ENCODE measurements at regions not wholly inside any gene's neighbourhood (a gene's known extent, or its start where the extent isn't known, plus 50 kb on each side); places are given as distances from the start of the nearest gene placed in this dataset.

DNA sequence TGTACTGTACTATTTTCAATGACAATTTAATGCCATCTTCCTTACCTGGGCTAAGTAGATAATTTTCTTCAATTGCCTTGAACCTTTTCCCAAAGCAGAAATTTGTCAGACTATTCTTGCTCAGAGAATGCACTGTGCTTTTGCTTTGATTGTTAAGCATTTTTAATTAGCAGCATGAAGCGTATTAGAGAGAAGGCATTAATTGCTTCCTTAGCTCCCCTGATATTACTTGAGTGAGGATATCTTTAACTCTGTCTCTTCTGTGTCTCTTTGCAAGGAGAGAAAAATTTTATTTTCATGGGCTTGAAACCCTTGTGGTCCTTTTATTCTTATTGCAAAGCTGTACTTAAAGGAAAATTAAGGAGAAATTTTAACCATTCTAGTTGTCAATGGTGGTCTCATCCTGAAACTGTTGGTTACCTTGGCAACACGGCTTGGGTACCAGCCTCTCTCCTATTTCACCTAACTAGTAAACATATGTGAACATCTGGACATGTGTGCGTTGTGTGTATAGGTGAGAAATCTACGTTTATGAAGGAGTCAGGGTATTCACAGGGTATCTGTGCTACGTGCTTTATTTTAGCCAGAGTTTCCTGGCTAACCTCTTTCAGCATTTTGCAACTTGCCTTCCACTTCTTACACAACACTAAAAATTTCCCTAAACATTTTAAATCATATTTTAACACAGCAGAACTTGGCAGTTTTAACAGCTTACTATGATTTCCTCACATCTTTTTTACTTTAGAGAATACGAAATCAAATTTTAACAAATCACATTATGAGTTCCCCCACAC lies 225.5 kb downstream of the KLF5 start:
- peaks cover 27% of the 10 kb centered on the region for H3K4me1 Mint-ChIP-seq (ENCODE audit: low read depth, unreplicated experiment)
- POLR2A ChIA-PET, result no interaction called here

DNA sequence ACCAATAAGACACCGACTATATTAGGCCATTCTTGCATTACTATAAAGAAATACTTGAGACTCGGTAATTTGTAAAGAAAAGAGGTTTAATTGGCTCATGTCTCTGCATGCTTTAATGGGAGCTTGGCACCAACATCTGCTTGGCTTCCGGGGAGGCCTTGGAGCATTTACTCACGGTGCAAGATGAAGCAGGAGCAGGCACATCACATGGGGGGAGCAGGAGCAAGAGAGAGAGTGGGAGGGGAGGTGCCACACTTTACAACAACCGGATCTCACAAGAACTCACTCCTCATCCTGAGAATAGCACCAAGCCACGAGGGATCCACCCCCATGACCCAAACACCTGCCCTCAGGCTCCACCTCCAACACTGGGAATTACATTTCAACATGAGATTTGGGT lies 224.8 kb downstream of the KLF5 start:
- POLR2A ChIA-PET, result no interaction called here
- intact Hi-C loops (cut with micrococcal nuclease; ENCODE audit: unreplicated experiment), result no loop called here
- no peak overlapping the region for H3K4me3 ChIP-seq (ENCODE audit: low read depth, low read length)
- peaks cover 21% of the 10 kb centered on the region for H3K4me1 ChIP-seq
- H3K9me3 Mint-ChIP-seq (ENCODE audit: unreplicated experiment), result peaks cover 10% of the 10 kb centered on the region
- H3K9me3 ChIP-seq, result no peaks in the 10 kb centered on the region
- TF ChIP-seq, protein P1, sequence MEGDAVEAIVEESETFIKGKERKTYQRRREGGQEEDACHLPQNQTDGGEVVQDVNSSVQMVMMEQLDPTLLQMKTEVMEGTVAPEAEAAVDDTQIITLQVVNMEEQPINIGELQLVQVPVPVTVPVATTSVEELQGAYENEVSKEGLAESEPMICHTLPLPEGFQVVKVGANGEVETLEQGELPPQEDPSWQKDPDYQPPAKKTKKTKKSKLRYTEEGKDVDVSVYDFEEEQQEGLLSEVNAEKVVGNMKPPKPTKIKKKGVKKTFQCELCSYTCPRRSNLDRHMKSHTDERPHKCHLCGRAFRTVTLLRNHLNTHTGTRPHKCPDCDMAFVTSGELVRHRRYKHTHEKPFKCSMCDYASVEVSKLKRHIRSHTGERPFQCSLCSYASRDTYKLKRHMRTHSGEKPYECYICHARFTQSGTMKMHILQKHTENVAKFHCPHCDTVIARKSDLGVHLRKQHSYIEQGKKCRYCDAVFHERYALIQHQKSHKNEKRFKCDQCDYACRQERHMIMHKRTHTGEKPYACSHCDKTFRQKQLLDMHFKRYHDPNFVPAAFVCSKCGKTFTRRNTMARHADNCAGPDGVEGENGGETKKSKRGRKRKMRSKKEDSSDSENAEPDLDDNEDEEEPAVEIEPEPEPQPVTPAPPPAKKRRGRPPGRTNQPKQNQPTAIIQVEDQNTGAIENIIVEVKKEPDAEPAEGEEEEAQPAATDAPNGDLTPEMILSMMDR (IDR thresholded peaks at IDR 0.05; ENCODE audit: insufficient read depth in 1 of 2, low read depth in 1 of 2, low read length in 1 of 2, severe bottlenecking in 1 of 2, unreplicated experiment in 1 of 2), result no peak
- H3K4me1 Mint-ChIP-seq (ENCODE audit: low read depth, unreplicated experiment), result peaks cover 23% of the 10 kb centered on the region
- H3K36me3 ChIP-seq (ENCODE audit: control insufficient read depth, insufficient read depth, low read length), result no peaks in the 10 kb centered on the region
- DNase-seq, result no peak
- no peak overlapping the region for H3K27ac Mint-ChIP-seq (ENCODE audit: unreplicated experiment)
- no peak overlapping the region for H3K4me3 Mint-ChIP-seq (ENCODE audit: unreplicated experiment)
- CTCF ChIA-PET, result no interaction called here
- H3K27me3 ChIP-seq (replicated peaks; ENCODE audit: control insufficient read depth, insufficient read depth, low read length), result no peaks in the 10 kb centered on the region
- no peaks in the 10 kb centered on the region for H3K27me3 Mint-ChIP-seq (ENCODE audit: insufficient read depth, unreplicated experiment)
- H3K36me3 Mint-ChIP-seq (ENCODE audit: insufficient read depth, unreplicated experiment), result no peaks in the 10 kb centered on the region
- BruUV-seq (replicated peaks), result no TSS peak

More for the DNA sequence above, 225.5 kb downstream of the KLF5 start:
- Mint-ChIP-seq H3K4me3 (ENCODE audit: unreplicated experiment) (no peak overlapping the region), H3K9me3 (ENCODE audit: unreplicated experiment) (peaks cover 10% of the 10 kb centered on the region), H3K27me3 (ENCODE audit: insufficient read depth, unreplicated experiment) (no peaks in the 10 kb centered on the region), H3K27ac (ENCODE audit: unreplicated experiment) (no peak overlapping the region), H3K36me3 (ENCODE audit: insufficient read depth, unreplicated experiment) (no peaks in the 10 kb centered on the region)
- CTCF ChIA-PET, result no interaction called here
- Histone ChIP-seq H3K4me1 (peaks cover 26% of the 10 kb centered on the region), H3K27me3 (replicated peaks; ENCODE audit: control insufficient read depth, insufficient read depth, low read length) (no peaks in the 10 kb centered on the region), H3K36me3 (ENCODE audit: control insufficient read depth, insufficient read depth, low read length) (no peaks in the 10 kb centered on the region), H3K9me3 (no peaks in the 10 kb centered on the region), H3K4me3 (ENCODE audit: low read depth, low read length) (no peak overlapping the region)
- DNase-seq, result no peak
- no TSS peak for BruUV-seq (replicated peaks)
- intact Hi-C loops (cut with micrococcal nuclease; ENCODE audit: unreplicated experiment), result no loop called here
- TF ChIP-seq, protein P1 (IDR thresholded peaks at IDR 0.05; ENCODE audit: insufficient read depth in 1 of 2, low read depth in 1 of 2, low read length in 1 of 2, severe bottlenecking in 1 of 2, unreplicated experiment in 1 of 2), result no peak

DNA sequence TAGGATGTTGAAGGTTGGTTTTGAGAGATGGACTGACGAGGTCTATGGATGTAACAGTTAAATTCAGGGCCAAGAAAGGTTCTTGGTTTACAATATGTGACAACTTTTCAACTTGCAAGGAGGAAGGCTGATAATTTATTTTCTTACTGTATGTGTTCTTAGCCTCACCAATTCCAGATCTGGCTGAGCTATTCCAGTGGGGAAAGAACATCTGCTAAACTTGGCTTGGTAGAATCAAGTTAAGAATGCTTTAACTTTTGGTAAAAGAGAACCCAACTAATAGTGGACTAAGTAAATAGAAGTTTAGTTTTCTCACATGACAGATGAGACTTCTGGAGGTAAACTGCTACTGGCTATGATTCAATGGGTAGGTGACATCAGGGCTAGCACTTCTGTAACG lies 222.9 kb downstream of the KLF5 start:
- intact Hi-C loops (cut with micrococcal nuclease; ENCODE audit: unreplicated experiment), result no loop called here
- peaks cover 2% of the 10 kb centered on the region; the same call in 1 of the 2 replicates for H3K4me1 ChIP-seq
- no TSS peak for BruUV-seq (replicated peaks)
- TF ChIP-seq, protein P1 (IDR thresholded peaks at IDR 0.05; ENCODE audit: insufficient read depth in 1 of 2, low read depth in 1 of 2, low read length in 1 of 2, severe bottlenecking in 1 of 2, unreplicated experiment in 1 of 2), result no peak
- H3K27me3 ChIP-seq (replicated peaks; ENCODE audit: control insufficient read depth, insufficient read depth, low read length), result no peaks in the 10 kb centered on the region
- Mint-ChIP-seq H3K27ac (ENCODE audit: unreplicated experiment) (no peak overlapping the region), H3K27me3 (ENCODE audit: insufficient read depth, unreplicated experiment) (no peaks in the 10 kb centered on the region), H3K9me3 (ENCODE audit: unreplicated experiment) (peaks cover 16% of the 10 kb centered on the region), H3K4me3 (ENCODE audit: unreplicated experiment) (no peak overlapping the region), H3K36me3 (ENCODE audit: insufficient read depth, unreplicated experiment) (no peaks in the 10 kb centered on the region), H3K4me1 (ENCODE audit: low read depth, unreplicated experiment) (peaks cover 7% of the 10 kb centered on the region)
- ChIA-PET CTCF (no interaction called here), POLR2A (no interaction called here)
- DNase-seq, result no peak
- H3K36me3 ChIP-seq (ENCODE audit: control insufficient read depth, insufficient read depth, low read length), result no peaks in the 10 kb centered on the region
- no peak overlapping the region for H3K4me3 ChIP-seq (ENCODE audit: low read depth, low read length)
- H3K9me3 ChIP-seq, result no peaks in the 10 kb centered on the region

All from Caco-2 (cell line).